H7 (cell line): ENCODE measurements at regions not wholly inside any gene's neighbourhood (a gene's known extent, or its start where the extent isn't known, plus 50 kb on each side); places are given as distances from the start of the nearest gene placed in this dataset.
"Not testable (repeated sequence)": the region's sequence is repeated elsewhere in the genome, so short reads cannot be mapped to it uniquely, and the experiment has no call there.

Source experiments
- DNase-seq: peaks from one replicate; pipeline ENCODE4 v3.0.0; 2012
- H3K27me3 ChIP-seq: 2 replicates; pipeline ENCODE4 v1.6.0; 2011; ENCODE audit warnings: mild to moderate bottlenecking, low read length; ENCODE audit not compliant: control insufficient read depth, insufficient read depth
- H3K36me3 ChIP-seq: replicated peaks from 2 replicates; pipeline ENCODE4 v1.5.1; 2011; ENCODE audit warnings: low read length; ENCODE audit not compliant: control insufficient read depth, insufficient read depth
- H3K4me3 ChIP-seq: 2 replicates; pipeline ENCODE4 v1.5.1; 2011; ENCODE audit warnings: low read depth, mild to moderate bottlenecking, control low read depth, low read length, moderate library complexity; ENCODE audit not compliant: insufficient read depth

- DNase-seq: no peak
- no peaks in the 10 kb centered on the region for H3K36me3 ChIP-seq
- H3K27me3 ChIP-seq: no peaks in the 10 kb centered on the region
- H3K4me3 ChIP-seq: no peak overlapping the region
These were observed 555.2 kb downstream of the STK39 start for GRCh38 chr2:167692191-167692590.

GRCh38 chr2:167689444-167689843 is 558.0 kb downstream of the STK39 start:
- DNase-seq: peak; percentile 22
- no peaks in the 10 kb centered on the region for H3K27me3 ChIP-seq
- no peak overlapping the region for H3K4me3 ChIP-seq
- H3K36me3 ChIP-seq: no peaks in the 10 kb centered on the region

GRCh38 chr2:167686691-167687090 is 560.7 kb downstream of the STK39 start:
- H3K36me3 ChIP-seq: no peaks in the 10 kb centered on the region
- H3K4me3 ChIP-seq: no peak overlapping the region
- DNase-seq: no peak

DNA sequence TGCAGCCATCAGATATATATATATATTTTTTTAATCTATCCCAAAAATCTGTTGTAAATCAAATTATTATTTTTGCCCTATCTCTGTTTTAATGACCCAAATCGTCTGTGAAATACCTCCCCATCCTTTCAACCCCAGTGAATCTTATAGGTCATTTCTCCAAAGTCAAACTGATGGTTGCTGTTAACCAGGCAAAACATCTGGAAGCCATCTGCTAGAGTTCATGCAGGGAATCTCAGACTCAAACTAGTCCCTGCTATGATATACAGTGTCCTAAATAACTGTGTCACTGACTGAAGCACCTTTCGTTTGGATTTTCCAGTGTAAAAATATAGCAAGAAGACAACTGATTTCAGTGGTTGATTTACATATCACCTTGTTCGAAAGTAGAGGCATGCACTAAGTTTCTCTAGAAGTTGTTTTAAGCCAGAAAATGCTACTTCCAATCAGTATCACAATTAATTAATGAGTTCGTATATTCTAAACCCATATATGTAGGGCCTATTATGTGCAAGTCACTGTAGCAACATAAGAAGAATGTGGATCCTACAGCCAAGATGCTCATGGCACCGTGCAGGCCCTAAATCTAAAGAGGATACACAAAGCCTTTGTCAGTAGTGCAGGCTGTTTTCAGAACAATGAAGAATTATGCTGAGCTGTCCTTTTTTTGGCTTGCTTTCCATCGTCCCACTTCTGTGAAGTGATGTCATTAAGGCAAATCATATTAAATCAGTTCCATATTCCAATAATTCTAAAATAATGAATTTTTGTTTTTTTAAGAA is 566.0 kb downstream of the STK39 start:
- no peak for DNase-seq
- Histone ChIP-seq H3K4me3 (no peak overlapping the region), H3K36me3 (no peaks in the 10 kb centered on the region), H3K27me3 (no peaks in the 10 kb centered on the region)

More at GRCh38 chr2:167686691-167687090, 560.7 kb downstream of the STK39 start:
- H3K27me3 ChIP-seq: no peaks in the 10 kb centered on the region

- no peak for DNase-seq
- no peaks in the 10 kb centered on the region for H3K27me3 ChIP-seq
- H3K36me3 ChIP-seq: no peaks in the 10 kb centered on the region
- H3K4me3 ChIP-seq: no peak overlapping the region
These were observed 569.2 kb downstream of the STK39 start for GRCh38 chr2:167678158-167678557.

GRCh38 chr2:167675906-167676305 is 571.5 kb downstream of the STK39 start:
- no peak for DNase-seq

GRCh38 chr2:167670588-167670987 is 576.8 kb downstream of the STK39 start:
- no peaks in the 10 kb centered on the region for H3K27me3 ChIP-seq
- no peak overlapping the region for H3K4me3 ChIP-seq
- no peaks in the 10 kb centered on the region for H3K36me3 ChIP-seq
- no peak for DNase-seq

More at GRCh38 chr2:167675906-167676305, 571.5 kb downstream of the STK39 start:
- H3K36me3 ChIP-seq: no peaks in the 10 kb centered on the region
- no peak overlapping the region for H3K4me3 ChIP-seq
- no peaks in the 10 kb centered on the region for H3K27me3 ChIP-seq

DNA sequence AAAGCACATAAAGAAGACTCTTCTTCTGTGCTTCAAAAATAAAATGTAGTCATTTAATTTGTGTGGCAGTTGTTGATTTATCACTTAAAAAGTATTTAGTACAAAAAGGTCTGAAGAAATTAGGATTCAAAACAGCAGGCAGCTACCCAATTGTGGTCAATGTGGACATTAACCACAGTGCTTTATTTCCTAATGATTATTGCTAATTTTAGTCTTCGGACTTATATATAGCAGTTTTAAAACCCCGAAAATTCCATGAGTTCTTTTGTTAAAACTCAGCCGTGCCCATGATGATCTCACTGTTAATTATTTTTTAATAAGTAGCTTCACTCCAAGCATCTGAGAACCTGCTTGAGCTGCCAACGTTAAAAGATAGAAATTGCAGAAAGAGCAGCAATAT is 594.3 kb downstream of the STK39 start:
- Histone ChIP-seq H3K4me3 (no peak overlapping the region), H3K36me3 (no peaks in the 10 kb centered on the region)
- no peak for DNase-seq

DNA sequence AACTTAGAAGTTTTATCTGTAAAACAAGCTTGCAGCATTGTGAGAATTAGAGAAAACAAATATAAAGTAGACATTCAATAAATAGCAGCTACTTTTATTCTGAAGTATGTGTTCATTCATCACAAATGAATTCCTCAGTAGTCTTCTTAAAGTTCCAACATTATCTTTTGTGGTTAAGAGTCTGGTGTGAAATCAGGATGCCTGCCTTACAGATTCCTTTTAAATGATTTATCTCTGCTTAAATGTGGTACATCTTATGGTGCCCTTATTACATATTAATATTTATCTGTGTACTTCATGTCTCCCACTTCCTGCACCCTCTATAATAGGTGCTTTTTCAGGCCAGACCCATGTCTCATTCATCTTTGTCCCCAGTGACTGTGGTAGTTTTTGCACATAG is 595.0 kb downstream of the STK39 start:
- no peaks in the 10 kb centered on the region for H3K36me3 ChIP-seq
- no peaks in the 10 kb centered on the region for H3K27me3 ChIP-seq
- H3K4me3 ChIP-seq: no peak overlapping the region
- no peak for DNase-seq

More for the DNA sequence above, 594.3 kb downstream of the STK39 start:
- H3K27me3 ChIP-seq: no peaks in the 10 kb centered on the region

- no peak for DNase-seq
- Histone ChIP-seq H3K27me3 (no peaks in the 10 kb centered on the region), H3K36me3 (no peaks in the 10 kb centered on the region), H3K4me3 (no peak overlapping the region)
These were observed 595.8 kb downstream of the STK39 start for GRCh38 chr2:167651406-167652151.

GRCh38 chr2:167646557-167646956 is 600.8 kb downstream of the STK39 start:
- H3K27me3 ChIP-seq: no peaks in the 10 kb centered on the region
- no peaks in the 10 kb centered on the region for H3K36me3 ChIP-seq
- no peak for DNase-seq
- no peak overlapping the region for H3K4me3 ChIP-seq

GRCh38 chr2:167640096-167640495 is 607.3 kb downstream of the STK39 start:
- DNase-seq: no peak

DNA sequence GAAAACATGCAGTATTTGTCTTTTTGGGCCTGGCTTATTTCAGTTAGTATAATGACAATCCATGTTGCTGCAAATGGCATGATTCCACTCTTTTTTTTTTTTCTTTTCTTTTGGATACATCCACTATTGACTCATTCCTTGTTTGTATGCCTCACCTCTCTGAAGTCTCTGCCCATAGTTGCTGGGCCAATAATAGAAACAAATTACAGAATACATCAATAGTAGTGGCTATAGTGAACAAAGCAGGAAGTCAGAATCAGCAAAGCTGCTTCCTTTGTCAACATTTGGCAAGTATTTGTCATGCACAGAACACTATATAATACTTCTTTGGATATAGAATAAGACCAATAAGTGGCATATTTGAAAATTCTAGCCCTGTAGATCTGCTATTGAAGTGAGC is 609.7 kb downstream of the STK39 start:
- H3K36me3 ChIP-seq: no peaks in the 10 kb centered on the region
- H3K27me3 ChIP-seq: no peaks in the 10 kb centered on the region
- no peak for DNase-seq
- H3K4me3 ChIP-seq: no peak overlapping the region

More at GRCh38 chr2:167640096-167640495, 607.3 kb downstream of the STK39 start:
- no peak overlapping the region for H3K4me3 ChIP-seq
- H3K27me3 ChIP-seq: no peaks in the 10 kb centered on the region
- no peaks in the 10 kb centered on the region for H3K36me3 ChIP-seq

GRCh38 chr2:167632271-167632670 is 615.1 kb downstream of the STK39 start:
- not testable (repeated sequence) for H3K4me3 ChIP-seq, H3K27me3 ChIP-seq, H3K36me3 ChIP-seq, DNase-seq

- H3K27me3 ChIP-seq: no peaks in the 10 kb centered on the region
- no peak overlapping the region for H3K4me3 ChIP-seq
- no peak for DNase-seq
- H3K36me3 ChIP-seq: no peaks in the 10 kb centered on the region
These were observed 620.4 kb downstream of the STK39 start for GRCh38 chr2:167626961-167627360.
